ENCODE measurements at regions not wholly inside any gene's neighbourhood (a gene's known extent, or its start where the extent isn't known, plus 50 kb on each side); places are given as distances from the start of the nearest gene placed in this dataset.
"Not testable (repeated sequence)": the region's sequence is repeated elsewhere in the genome, so short reads cannot be mapped to it uniquely, and the experiment has no call there.

DNA sequence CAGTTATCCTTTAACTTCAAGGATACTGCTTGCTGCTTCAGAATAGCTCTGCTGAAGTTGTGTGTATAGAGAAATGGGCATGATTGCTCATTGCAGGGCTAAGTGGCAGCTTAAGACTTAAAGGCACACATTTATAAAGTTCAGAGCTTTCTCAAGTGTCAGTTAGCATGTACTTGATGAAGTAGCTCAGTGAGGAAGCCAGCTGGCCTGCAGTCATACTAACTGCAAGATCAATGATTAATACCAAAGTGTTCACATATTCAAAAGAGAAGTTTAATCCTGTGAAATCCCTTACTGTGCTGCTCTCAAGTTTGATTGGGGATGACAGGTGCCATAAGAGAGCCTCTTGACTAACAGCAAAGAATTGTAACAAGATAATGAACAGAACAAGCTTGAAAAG lies 483.4 kb upstream of the NUDT12 start:
- TF ChIP-seq EZH2 (IDR thresholded peaks at IDR 0.05; ENCODE audit: borderline replicate concordance, insufficient read depth, low read depth, low read length, poor library complexity, severe bottlenecking) = no peak
- TF ChIP-seq, protein P1, sequence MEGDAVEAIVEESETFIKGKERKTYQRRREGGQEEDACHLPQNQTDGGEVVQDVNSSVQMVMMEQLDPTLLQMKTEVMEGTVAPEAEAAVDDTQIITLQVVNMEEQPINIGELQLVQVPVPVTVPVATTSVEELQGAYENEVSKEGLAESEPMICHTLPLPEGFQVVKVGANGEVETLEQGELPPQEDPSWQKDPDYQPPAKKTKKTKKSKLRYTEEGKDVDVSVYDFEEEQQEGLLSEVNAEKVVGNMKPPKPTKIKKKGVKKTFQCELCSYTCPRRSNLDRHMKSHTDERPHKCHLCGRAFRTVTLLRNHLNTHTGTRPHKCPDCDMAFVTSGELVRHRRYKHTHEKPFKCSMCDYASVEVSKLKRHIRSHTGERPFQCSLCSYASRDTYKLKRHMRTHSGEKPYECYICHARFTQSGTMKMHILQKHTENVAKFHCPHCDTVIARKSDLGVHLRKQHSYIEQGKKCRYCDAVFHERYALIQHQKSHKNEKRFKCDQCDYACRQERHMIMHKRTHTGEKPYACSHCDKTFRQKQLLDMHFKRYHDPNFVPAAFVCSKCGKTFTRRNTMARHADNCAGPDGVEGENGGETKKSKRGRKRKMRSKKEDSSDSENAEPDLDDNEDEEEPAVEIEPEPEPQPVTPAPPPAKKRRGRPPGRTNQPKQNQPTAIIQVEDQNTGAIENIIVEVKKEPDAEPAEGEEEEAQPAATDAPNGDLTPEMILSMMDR (IDR thresholded peaks at IDR 0.05) = no peak
- Histone ChIP-seq H2AFZ (ENCODE audit: insufficient read depth, low read depth, low read length, poor library complexity, severe bottlenecking) (no peak overlapping the region), H3K36me3 (replicated peaks in 1 of 2; ENCODE audit: control extremely low read depth in 1 of 2, control insufficient read depth in 1 of 2, extremely low read depth in 1 of 2, insufficient read depth in 2 of 2, low read length in 1 of 2) (no peaks in the 10 kb centered on the region), H3K79me2 (ENCODE audit: control insufficient read depth, insufficient read depth, low read length) (no peaks in the 10 kb centered on the region), H3K4me1 (ENCODE audit: control insufficient read depth in 2 of 2, insufficient read depth in 2 of 2, low read length in 2 of 2) (no peaks in the 10 kb centered on the region), H3K9ac (ENCODE audit: low read length) (no peak overlapping the region), H3K9me3 (ENCODE audit: control extremely low read depth in 1 of 3, control insufficient read depth in 2 of 3, insufficient read depth in 1 of 3, low read length in 2 of 3) (peaks cover 0 to 4% (median 1%) of the 10 kb centered on the region in 3 donors), H4K20me1 (ENCODE audit: control insufficient read depth, insufficient read depth, low read length, poor library complexity, severe bottlenecking) (no peaks in the 10 kb centered on the region), H3K27ac (ENCODE audit: low read length in 2 of 2) (no peak overlapping the region), H3K4me2 (replicated peaks; ENCODE audit: low read depth, low read length, poor library complexity, severe bottlenecking) (no peak overlapping the region), H3K27me3 (replicated peaks in 1 of 4; ENCODE audit: control extremely low read depth in 1 of 4, control insufficient read depth in 3 of 4, insufficient read depth in 4 of 4, low read length in 3 of 4) (no peaks in the 10 kb centered on the region), H3K4me3 (ENCODE audit: control extremely low read depth in 1 of 5, extremely low read depth in 1 of 5, insufficient read depth in 1 of 5, low read depth in 2 of 5, low read length in 4 of 5) (no peak overlapping the region)
- ATAC-seq (ENCODE audit: low read depth) (no peak), DNase-seq (no peak)
- Mint-ChIP-seq H3K9me3 (ENCODE audit: insufficient read depth) (peaks cover 4% of the 10 kb centered on the region), H3K4me3 (no peak overlapping the region), H3K27ac (no peak overlapping the region), H3K27me3 (no peaks in the 10 kb centered on the region), H3K4me1 (no peaks in the 10 kb centered on the region)
- ChIA-PET POLR2A (no interaction called here), CTCF (no interaction called here)
- intact Hi-C loops (cut with micrococcal nuclease) = no loop called here

DNA sequence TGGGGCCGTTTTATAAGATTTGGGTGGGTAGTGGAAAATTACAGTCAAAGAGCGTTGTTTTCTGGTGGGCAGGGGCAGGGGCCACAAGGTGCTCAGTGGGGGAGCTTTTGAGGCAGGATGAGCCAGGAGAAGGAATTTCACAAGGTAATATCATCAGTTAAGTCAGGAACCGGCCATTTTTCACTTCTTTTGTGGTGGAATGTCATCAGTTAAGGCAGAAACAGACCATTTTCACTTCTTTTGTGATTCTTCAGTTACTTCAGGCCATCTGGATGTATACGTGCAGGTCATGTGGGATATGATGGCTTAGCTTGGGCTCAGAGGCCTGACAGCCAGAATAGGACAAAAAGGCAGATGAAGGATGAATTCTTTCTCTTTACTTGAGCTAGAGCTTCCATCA lies 477.3 kb upstream of the NUDT12 start:
- ATAC-seq (ENCODE audit: low read depth); H3K27me3 ChIP-seq (replicated peaks in 1 of 4; ENCODE audit: control extremely low read depth in 1 of 4, control insufficient read depth in 3 of 4, insufficient read depth in 4 of 4, low read length in 3 of 4); H3K27me3 Mint-ChIP-seq; H2AFZ ChIP-seq (ENCODE audit: insufficient read depth, low read depth, low read length, poor library complexity, severe bottlenecking); H3K4me1 Mint-ChIP-seq; H3K9me3 Mint-ChIP-seq (ENCODE audit: insufficient read depth); intact Hi-C loops (cut with micrococcal nuclease); H4K20me1 ChIP-seq (ENCODE audit: control insufficient read depth, insufficient read depth, low read length, poor library complexity, severe bottlenecking); H3K9me3 ChIP-seq (ENCODE audit: control extremely low read depth in 1 of 3, control insufficient read depth in 2 of 3, insufficient read depth in 1 of 3, low read length in 2 of 3); CTCF ChIA-PET; H3K36me3 ChIP-seq (replicated peaks in 1 of 2; ENCODE audit: control extremely low read depth in 1 of 2, control insufficient read depth in 1 of 2, extremely low read depth in 1 of 2, insufficient read depth in 2 of 2, low read length in 1 of 2); H3K4me3 ChIP-seq (ENCODE audit: control extremely low read depth in 1 of 5, extremely low read depth in 1 of 5, insufficient read depth in 1 of 5, low read depth in 2 of 5, low read length in 4 of 5); H3K27ac Mint-ChIP-seq; H3K27ac ChIP-seq (ENCODE audit: low read length in 2 of 2); DNase-seq; H3K9ac ChIP-seq (ENCODE audit: low read length); H3K79me2 ChIP-seq (ENCODE audit: control insufficient read depth, insufficient read depth, low read length); H3K4me1 ChIP-seq (ENCODE audit: control insufficient read depth in 2 of 2, insufficient read depth in 2 of 2, low read length in 2 of 2); H3K4me2 ChIP-seq (replicated peaks; ENCODE audit: low read depth, low read length, poor library complexity, severe bottlenecking); POLR2A ChIA-PET; H3K4me3 Mint-ChIP-seq: not testable (repeated sequence)
- WGBS (ENCODE audit: insufficient coverage) = 83% methylated on average over 3 of the region's 4 CpGs

DNA sequence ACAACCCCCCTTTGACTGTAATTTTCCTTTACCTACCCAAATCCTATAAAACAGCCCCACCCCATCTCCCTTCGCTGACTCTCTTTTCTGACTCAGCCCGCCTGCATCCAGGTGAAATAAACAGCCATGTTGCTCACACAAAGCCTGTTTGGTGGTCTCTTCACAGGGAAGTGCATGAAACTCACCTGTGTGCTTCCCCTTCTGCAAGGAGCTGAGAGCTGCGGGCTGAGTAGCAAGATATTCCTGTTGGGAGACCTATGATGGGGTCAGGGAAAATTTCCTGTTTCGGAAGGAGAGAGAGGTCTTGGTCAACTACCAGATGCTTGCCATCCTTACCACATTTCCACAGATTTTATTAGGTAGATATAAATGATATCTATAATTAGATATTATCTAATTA lies 474.5 kb upstream of the NUDT12 start:
- 88% methylated on average over 2 of the region's 4 CpGs for WGBS (ENCODE audit: insufficient coverage)
- intact Hi-C loops (cut with micrococcal nuclease); H3K27me3 ChIP-seq (replicated peaks in 1 of 4; ENCODE audit: control extremely low read depth in 1 of 4, control insufficient read depth in 3 of 4, insufficient read depth in 4 of 4, low read length in 3 of 4); H3K27ac ChIP-seq (ENCODE audit: low read length in 2 of 2); H3K79me2 ChIP-seq (ENCODE audit: control insufficient read depth, insufficient read depth, low read length); H4K20me1 ChIP-seq (ENCODE audit: control insufficient read depth, insufficient read depth, low read length, poor library complexity, severe bottlenecking); CTCF ChIA-PET; H3K9me3 Mint-ChIP-seq (ENCODE audit: insufficient read depth); H3K9ac ChIP-seq (ENCODE audit: low read length); H3K27me3 Mint-ChIP-seq; ATAC-seq (ENCODE audit: low read depth); H3K4me3 Mint-ChIP-seq; H3K9me3 ChIP-seq (ENCODE audit: control extremely low read depth in 1 of 3, control insufficient read depth in 2 of 3, insufficient read depth in 1 of 3, low read length in 2 of 3); DNase-seq; H3K4me3 ChIP-seq (ENCODE audit: control extremely low read depth in 1 of 5, extremely low read depth in 1 of 5, insufficient read depth in 1 of 5, low read depth in 2 of 5, low read length in 4 of 5); H3K4me1 ChIP-seq (ENCODE audit: control insufficient read depth in 2 of 2, insufficient read depth in 2 of 2, low read length in 2 of 2); H2AFZ ChIP-seq (ENCODE audit: insufficient read depth, low read depth, low read length, poor library complexity, severe bottlenecking); POLR2A ChIA-PET; H3K27ac Mint-ChIP-seq; H3K36me3 ChIP-seq (replicated peaks in 1 of 2; ENCODE audit: control extremely low read depth in 1 of 2, control insufficient read depth in 1 of 2, extremely low read depth in 1 of 2, insufficient read depth in 2 of 2, low read length in 1 of 2); H3K4me1 Mint-ChIP-seq; H3K4me2 ChIP-seq (replicated peaks; ENCODE audit: low read depth, low read length, poor library complexity, severe bottlenecking): not testable (repeated sequence)
